HG02981 (cell line): ENCODE measurements at regions not wholly inside any gene's neighbourhood (a gene's known extent, or its start where the extent isn't known, plus 50 kb on each side); places are given as distances from the start of the nearest gene placed in this dataset.
A peak's percentile ranks its signal among the peaks of the same experiment; 100 is the strongest.

Experiments
- ATAC-seq: cut with Tn5 transposase; IDR thresholded peaks from one replicate; pipeline ENCODE4 v1.9.1; 2021; ENCODE audit warnings: mild to moderate bottlenecking, moderate library complexity; ENCODE audit not compliant: unreplicated experiment

DNA sequence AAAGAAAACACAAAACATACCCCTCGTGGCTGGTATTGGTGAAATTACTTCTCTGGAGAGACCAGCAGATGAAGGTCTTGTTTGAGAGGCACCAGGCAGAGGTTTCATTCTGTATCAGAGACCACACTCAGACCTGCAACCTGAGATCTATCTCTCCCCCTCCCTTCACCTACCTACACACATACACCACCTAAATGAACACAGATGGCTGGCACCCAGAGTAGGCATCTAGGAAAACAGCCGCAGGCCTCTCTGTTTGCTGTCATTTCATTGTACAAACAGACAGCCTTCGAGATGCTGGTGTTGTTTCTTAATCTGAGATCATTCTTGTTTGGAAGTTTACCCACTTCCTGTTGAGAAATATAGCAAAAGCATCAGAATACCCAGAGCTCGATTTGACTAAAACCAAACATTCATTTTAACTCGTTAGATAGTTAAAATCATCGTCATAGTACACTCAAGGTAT, 173.9 kb upstream of the SLC25A13 start:
- peak; percentile 64 for ATAC-seq

- ATAC-seq: no peak
Measured at GRCh38 chr7:96486681-96487080, 164.8 kb upstream of the SLC25A13 start.

DNA sequence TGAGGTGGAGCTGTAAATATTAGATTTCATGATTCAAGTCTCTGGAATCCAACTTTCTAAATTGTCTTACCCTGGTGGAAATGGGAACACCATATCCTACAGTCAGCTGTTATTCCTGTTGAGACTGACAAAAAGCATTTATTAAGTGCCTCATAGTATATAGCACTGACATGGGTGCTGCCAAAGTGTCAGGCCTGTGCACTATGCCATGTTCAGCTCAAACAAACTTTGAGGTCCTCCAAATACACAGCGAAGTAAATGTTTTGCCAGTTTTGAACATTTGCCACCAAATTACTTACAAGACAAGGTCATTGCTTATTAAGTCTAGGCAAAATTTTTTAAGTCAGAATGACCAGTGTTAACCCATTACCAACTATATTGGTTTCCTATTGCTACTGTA, 162.9 kb upstream of the SLC25A13 start:
- ATAC-seq: no peak

GRCh38 chr7:96484091-96484490, 162.2 kb upstream of the SLC25A13 start:
- no peak for ATAC-seq

- no peak for ATAC-seq
Measured at GRCh38 chr7:96481796-96482195, 159.9 kb upstream of the SLC25A13 start.

DNA sequence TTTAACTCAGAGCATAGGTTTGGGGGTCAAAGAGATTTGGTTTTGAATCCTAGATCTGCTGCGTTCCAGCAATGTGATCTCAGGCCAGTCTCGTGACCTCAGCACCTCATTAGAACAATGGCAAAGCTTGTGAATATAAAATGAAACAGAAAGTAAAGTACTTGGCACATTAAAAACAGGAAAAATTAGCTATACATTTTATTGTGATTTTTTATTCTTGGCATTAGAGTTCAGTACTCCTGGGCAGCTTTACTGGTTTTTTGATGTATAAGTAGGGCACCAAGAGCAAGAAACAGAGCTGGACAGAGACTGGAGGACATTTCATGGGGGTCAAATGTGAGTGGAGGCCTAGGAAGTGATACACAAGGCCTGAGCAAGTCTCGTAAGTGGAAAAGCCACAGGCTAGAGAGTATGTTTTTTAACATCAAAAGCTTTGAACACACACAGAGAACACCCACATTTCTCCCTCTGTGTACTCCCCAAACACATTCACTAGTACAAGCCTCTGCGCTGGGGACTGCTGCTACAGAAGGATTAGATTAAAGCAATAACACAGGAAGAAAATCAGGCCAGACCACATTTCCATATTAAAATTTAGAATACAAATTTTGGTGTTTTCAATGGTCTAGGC, 157.2 kb upstream of the SLC25A13 start:
- ATAC-seq: no peak

DNA sequence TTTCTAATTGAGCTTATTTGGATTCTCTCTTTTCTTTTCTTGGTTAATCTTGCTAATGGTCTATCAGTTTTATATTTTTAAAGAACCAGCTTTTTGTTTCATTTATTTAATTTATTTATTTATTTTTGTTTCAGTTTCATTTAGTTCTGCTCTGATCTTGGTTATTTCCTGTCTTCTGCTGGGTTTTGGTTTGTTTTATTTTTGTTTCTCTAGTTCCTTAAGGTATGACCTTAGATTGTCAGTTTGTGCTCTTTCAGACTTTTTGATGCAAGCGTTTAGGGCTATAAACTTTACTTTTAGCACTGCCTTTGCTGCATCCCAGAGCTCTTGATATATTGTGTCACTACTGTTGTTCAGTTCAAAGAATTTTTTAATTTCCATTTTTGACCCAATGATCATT, 149.7 kb upstream of the SLC25A13 start:
- ATAC-seq: no peak

- no peak for ATAC-seq
Measured at GRCh38 chr7:96452146-96452545, 130.2 kb upstream of the SLC25A13 start.

DNA sequence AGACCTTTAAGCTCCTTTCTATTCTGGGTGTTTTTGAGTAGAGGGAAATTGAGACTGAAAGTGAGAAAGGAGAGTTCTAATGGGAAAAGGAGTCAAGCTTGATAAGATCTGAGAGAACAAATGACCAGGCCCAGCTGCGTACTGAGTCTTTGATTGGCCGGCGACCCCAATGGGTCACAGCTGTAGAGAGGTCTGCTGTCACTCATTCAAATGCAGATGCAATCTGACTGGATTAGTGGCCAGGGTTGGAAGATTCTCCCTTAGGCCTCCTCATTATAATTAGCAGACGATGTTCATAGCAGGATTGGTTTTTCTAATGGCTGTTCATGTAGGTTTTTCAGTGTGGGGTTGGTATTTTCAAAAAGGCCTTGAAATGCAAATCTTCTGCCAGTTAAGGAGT, 127.2 kb upstream of the SLC25A13 start:
- no peak for ATAC-seq

GRCh38 chr7:96447109-96447645, 125.3 kb upstream of the SLC25A13 start:
- ATAC-seq: no peak

DNA sequence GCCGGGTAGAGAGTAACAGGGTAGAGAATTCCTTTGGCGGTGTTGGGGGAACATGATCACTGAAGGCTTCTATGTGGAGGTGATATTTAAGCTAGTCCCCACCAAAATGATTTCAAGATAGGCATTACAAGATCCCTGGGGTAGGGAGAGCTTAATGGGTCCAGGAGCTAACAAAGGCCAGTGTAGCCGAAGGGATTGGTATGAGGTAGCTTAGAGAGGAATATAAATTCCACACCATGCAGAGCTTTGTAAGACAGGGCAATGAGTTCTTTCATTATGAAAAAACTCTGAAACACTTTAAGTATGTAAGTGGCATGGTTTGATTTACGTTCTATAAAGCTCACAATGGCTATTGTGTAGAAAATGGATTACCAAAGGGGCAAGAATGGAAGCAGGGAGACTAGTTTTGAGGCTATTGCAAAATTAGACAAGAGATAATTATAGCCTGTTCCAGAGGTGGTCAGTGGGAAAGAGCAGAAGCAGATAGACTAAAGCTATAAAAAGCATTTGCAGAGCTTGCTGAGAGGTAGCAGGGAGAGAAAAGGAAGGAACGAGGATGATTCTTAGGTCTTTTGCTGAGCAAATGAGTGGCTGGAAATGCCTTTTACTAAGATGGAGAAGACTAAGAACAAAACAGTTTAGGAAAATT, 119.7 kb upstream of the SLC25A13 start:
- ATAC-seq: no peak

- ATAC-seq: no peak
Measured at GRCh38 chr7:96440328-96440727, 118.4 kb upstream of the SLC25A13 start.

DNA sequence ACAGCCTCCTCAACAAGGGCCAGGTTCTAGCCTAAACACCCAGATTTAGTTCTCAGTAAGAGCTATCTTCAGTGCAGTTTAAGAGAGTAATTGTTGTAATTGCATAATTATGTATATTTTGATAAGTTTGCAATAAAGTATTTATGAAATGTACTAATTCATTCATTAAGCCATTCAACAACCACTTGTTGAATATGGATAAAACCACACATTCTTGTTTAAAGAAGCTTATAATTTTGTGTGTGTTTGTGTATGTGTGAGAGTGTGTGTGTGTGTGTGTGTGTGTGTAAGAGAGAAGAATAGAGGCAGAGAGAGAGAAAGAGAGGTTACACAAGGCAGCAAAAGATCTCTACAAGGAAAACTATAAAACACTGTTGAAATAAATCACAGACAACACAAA, 115.0 kb upstream of the SLC25A13 start:
- no peak for ATAC-seq

DNA sequence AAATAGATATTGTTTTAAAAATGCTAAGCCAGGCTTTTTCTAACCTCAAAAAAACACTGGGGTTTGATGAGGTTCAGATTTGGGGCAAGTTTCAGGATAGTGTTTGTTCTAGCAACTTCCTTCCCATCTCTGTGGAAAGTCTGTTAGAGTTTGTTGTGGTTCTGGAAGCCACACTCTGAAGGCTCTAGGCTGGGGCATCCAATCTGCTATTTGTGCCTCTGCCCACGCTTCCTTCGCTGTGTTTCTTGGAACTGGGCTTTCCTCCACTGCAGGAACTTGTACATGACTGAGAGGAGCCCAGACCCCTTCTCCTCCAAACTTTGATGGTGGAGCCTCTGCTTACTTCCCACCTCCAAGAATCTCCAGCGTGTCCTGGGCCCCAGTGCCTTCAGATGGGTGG, 108.5 kb upstream of the SLC25A13 start:
- ATAC-seq: no peak

DNA sequence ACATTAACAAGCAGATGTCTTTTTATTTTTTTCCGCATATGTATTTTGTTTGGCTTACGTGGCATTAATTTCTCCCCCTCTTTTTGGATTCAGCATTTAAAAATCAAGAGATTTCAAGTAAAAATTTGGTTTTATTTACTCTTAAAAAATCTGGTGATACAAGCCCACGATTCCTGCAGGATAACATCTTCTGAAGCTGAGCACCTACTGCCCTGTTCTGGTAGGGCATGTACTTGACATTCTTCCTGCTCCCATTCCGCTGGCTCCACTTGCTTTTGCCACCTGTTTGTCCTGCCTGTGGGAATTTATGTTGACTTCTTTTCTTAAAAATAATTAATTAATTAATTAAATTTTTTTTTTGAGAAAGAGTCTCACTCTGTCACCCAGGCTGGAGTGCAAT, 105.2 kb upstream of the SLC25A13 start:
- ATAC-seq: no peak

DNA sequence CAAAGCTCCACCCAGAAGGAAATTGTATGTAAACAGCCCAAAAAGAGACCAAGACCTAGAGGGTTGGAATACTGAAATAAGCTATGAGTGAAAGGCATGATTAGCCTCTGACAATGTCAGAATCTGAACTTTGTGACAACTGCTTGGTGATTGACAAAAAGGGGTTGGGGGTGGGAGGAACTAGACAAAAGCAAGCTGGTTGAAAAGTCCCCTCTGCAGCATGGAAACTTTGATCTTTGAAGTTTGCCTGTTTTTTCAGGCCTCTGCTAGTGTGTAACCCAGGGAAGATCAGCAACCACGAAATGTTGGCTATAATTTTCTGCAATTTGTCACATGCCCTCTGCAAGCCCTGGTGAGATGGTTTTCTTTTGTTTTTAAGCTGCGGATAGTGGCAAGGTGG, 104.8 kb upstream of the SLC25A13 start:
- no peak for ATAC-seq

DNA sequence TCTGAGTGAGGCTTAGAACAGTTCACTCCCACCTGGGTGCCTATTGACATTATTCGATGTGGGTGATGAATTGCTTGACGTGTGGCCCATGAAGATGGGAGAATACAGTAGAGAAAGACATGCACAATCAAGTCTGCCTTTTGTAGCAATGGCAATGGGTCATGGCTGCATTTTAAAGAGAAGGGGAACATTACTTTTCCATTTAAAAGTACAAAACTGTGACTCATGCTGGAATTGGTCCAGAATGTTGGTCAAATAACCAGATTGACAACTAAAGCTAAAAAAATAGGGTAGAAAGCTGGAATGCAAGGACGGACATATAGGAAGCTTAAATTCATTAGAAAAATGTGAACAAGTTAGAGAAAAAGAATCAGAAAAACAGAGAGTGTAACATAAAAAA, 104.1 kb upstream of the SLC25A13 start:
- ATAC-seq: no peak

DNA sequence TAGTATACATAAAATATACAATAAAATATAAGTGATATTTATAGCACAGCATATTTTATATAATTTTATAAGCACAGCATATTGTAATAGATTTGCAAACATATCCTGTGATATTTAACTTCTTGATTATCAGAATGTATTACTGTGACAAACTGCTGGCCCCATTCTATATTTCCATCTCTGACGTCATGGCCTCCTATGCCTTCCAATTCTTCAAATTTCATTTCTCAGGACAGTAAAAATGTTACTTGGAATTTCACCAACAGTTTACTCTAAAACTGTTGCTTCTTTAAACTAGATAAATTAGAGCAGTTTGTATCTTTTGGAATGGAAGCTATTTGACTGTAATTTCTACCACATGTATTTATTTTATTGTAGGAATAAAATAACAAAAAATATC, 102.5 kb upstream of the SLC25A13 start:
- ATAC-seq: no peak

DNA sequence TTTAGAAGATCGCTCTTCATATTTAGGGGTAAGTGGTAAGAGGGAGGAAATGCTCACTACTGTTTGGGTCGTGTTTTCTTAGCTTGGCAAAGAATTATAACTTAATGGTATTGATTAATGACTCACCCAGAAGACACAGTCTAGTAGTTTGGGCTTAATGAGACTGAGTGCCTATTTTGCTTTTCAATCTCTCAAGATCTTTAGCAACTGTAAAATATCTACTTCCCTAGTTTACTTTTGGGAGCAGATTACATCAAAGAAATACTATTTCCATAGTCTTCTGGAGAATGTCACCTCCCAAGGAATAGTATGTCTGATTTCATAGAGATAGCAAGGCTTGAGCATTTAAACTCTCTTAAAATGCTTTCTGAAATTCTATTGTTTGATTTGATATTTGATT, 100.5 kb upstream of the SLC25A13 start:
- no peak for ATAC-seq

- no peak for ATAC-seq
Measured at GRCh38 chr7:96418581-96418980, 96.7 kb upstream of the SLC25A13 start.

GRCh38 chr7:96417784-96418183, 95.9 kb upstream of the SLC25A13 start:
- no peak for ATAC-seq

GRCh38 chr7:96416599-96416998, 94.7 kb upstream of the SLC25A13 start:
- no peak for ATAC-seq

DNA sequence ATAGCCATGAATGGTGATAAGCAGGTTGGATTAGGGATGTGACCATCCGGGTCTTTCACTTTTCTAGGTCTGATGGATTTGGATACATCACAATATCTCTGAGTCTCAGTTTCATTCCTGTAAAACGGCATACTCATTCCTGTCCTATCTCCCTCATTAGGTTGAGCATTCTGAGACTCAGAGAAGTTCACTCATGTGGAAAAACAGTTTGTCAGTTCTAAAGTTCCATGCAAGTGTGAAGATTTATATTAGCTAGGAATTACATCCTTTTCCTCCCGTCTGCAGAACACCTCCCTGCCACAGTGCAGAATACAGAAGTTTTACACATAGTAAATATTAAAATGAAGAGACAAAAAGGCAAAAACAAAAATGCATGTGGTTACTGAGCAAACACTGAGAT, 94.2 kb upstream of the SLC25A13 start:
- no peak for ATAC-seq
